GM12874 (cell line): ENCODE measurements at regions not wholly inside any gene's neighbourhood (a gene's known extent, or its start where the extent isn't known, plus 50 kb on each side); places are given as distances from the start of the nearest gene placed in this dataset.

Experiments
- TF ChIP-seq, protein P1 (sequence below): IDR thresholded peaks from 2 replicates; pipeline ENCODE4 v1.5.1; 2011; ENCODE audit warnings: low read depth, mild to moderate bottlenecking, control low read depth, low read length, moderate library complexity; ENCODE audit not compliant: insufficient read depth

DNA sequence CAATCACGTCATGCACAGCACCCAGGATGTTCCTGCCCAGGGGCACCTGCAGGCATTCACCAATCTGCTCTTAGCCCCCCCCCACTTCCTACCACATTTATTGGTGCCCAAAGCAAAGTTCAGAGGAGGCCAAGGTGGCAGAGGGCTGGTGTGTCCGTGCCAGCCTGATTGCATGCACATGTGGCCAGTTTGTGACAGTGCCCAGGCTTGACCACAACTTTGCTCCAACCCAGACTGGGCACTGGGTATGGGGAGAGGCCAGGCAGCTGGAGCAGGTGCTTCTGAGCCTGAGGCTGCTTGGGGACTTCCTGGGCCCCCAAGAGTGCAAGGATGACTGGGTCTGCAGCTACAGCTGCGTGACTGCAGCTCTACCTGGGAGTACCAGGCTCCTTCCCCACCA, 192.3 kb upstream of the BCHE start:
- TF ChIP-seq, protein P1, sequence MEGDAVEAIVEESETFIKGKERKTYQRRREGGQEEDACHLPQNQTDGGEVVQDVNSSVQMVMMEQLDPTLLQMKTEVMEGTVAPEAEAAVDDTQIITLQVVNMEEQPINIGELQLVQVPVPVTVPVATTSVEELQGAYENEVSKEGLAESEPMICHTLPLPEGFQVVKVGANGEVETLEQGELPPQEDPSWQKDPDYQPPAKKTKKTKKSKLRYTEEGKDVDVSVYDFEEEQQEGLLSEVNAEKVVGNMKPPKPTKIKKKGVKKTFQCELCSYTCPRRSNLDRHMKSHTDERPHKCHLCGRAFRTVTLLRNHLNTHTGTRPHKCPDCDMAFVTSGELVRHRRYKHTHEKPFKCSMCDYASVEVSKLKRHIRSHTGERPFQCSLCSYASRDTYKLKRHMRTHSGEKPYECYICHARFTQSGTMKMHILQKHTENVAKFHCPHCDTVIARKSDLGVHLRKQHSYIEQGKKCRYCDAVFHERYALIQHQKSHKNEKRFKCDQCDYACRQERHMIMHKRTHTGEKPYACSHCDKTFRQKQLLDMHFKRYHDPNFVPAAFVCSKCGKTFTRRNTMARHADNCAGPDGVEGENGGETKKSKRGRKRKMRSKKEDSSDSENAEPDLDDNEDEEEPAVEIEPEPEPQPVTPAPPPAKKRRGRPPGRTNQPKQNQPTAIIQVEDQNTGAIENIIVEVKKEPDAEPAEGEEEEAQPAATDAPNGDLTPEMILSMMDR: no peak

DNA sequence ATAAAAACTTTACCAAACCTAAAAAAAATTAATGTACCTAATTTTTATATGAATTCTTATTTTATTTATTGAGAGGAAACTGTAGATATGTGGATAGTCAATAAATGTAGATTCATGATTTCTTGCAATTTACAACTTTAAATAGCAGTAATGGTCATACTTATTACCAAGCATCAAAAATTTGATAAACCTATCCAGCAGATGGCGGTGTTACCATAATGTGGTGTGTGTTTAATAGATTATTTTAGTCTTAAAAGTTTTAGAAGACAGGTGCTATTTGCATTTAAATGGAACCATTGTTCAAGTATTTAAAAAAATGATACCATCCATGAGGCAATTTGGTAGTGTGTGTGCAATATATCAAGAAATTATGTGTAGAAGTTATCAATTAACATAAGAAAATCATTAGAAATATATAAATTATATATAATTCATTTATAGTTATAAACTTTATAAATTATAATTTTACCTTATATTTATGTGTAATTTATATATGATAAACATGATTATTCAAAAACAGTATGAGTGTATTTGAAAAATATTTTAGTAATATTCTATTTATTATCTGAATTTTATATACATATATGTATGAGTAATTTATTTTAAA, 176.0 kb upstream of the BCHE start:
- TF ChIP-seq, protein P1: no peak

DNA sequence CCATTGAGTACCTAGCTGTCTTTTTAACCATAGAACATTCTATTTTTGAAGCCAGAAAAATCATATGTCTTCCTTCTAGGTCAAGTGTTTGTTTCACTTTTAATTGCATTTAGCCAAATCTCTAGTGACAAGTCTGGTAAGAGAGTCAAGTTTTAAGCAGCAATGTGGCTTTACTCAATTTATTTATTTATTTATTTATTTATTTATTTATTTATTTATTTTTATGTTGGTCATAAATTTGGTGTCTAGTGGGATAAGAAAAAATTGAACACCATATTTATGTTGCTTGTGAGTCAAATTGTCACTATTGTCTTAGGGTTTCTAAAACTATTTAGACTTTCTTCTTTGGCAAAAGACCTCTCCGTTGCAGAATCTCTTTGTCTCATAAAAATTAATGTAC, 174.5 kb upstream of the BCHE start:
- TF ChIP-seq, protein P1: no peak

DNA sequence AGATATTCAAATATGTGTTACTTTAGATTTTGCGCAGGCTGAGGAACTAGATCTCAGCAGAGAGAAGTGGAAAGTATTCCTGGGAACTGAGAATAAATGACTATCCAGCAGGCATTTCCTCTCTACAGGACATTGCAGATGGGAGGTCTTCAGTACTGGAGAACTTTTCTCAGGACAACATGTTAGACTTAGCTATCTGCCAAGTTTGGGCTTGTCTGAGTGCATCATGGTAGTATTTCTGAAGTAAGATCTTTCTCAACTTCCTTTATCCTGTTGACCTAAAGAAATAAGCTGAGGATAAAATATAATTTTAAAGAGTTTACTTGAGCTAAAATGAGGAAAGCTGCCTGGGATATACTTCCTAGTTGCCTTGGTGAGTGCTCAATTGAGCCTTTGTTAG, 167.9 kb upstream of the BCHE start:
- TF ChIP-seq, protein P1: no peak

DNA sequence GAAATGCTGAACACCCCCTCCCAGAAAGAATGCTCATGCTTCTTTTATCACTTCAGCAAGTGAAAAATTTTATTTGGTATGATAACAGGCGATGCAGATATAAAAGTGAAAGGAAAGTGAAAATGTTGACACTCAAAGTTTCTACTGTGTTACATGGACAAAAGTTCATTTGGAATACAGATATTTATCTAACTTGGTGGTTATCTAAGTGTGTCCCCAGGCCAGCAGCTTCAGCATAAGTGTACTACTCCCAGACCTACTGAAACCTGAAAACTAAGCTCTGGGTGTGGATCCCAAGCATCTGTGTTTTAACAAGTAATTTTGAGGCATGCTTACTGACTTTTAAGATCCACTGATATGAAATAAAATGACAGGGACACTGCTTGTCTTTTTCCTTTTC, 157.1 kb upstream of the BCHE start:
- TF ChIP-seq, protein P1: no peak

DNA sequence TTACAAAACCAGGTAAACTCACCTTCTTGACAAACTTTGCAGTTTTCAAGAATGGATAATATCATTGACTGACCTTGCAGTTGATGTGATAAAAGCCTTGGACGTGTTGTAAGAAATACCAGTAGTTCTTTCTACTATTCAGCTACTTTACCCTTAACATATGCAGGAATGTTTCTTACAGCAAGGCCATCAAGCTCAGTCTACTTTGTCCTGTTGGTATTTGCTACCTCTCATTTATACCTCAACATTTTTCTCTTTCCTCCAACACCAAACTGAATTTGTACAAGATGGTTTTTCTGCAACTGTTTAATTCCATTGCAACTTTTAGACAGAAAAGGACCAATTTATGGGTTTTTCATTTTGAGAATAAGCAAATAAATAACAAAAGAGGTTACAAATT, 147.4 kb upstream of the BCHE start:
- TF ChIP-seq, protein P1: no peak

DNA sequence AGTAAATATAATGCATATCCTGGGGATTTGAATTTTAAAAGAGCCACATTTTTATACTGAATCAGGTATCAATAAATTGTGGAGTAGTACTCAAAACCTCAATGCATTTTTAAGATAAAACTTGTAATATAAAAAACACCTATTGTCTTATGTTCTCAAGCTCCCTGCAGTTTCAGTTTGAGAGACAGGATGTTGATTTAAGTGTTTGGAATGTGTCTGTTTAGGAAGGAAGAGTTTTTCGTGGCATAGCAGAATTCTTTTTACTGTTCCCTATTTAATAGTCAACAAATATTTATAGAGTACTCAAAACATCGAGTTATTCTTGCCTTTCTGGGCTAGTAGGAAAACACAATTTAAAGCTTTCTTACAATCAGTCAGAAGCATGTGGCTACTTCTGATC, 146.1 kb upstream of the BCHE start:
- TF ChIP-seq, protein P1: no peak

DNA sequence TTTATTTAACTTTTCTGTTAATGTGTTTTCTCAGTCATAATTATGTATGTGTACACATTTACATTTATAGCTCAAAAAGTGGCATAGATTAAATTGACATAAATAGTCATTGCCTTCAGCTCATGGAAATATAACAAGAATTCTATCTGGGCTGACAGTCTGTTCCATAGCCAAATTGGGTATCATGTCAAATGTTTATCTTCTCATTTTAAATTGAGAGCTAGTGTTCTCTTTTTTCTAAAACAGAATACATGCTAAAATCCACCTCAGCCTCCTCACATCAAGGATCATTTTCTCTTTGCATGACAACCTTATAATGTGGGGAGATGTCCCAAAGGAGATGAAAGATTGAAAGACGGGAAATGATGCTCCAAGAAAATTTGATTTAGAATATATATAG, 144.1 kb upstream of the BCHE start:
- TF ChIP-seq, protein P1: no peak
